GM19463 (cell line): ENCODE measurements at regions not wholly inside any gene's neighbourhood (a gene's known extent, or its start where the extent isn't known, plus 50 kb on each side); places are given as distances from the start of the nearest gene placed in this dataset.
"Not testable (repeated sequence)": the region's sequence is repeated elsewhere in the genome, so short reads cannot be mapped to it uniquely, and the experiment has no call there.

Experiments used
- ATAC-seq: cut with Tn5 transposase; IDR thresholded peaks from one replicate; pipeline ENCODE4 v1.9.1; 2021; ENCODE audit warnings: mild to moderate bottlenecking, moderate library complexity; ENCODE audit not compliant: unreplicated experiment

DNA sequence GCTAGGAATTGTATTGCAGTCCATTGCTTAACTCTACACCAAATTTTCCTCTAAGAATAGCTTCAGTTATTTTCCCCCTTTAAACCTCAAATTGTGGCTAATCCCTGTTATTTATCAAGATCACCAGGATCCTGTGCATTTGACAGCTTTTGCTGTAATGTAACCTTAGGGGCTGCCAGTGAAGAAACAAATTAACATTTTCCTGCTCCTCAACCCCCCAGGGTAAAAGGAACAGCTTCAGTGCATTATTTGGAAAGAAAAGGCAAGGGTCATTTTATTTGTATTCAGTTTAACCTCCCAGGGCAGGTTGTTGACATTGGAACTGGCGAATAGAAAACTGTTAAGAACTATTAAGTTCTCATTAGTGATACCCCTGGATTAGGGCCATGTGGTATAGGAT is 57.0 kb downstream of the PCDH20 start:
- ATAC-seq = no peak

DNA sequence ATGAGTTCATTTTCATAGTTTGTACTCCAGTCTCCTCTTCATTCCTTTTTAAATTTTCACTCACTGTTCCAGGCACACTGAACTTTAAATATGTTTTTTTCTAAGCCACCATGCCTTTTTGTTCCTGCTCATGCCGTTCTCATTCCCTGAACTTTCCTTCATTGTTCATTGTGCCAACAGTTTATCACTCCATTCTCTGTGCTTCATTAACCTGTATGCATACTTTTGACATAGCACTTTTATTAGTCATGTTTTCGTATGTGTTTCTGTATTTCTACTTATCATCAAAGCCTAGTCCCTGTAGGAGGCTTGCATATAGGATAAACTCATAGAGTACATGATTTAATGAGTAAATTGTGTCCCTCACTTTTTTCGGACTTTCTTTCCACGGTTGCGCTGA is 65.3 kb downstream of the PCDH20 start:
- ATAC-seq = no peak

DNA sequence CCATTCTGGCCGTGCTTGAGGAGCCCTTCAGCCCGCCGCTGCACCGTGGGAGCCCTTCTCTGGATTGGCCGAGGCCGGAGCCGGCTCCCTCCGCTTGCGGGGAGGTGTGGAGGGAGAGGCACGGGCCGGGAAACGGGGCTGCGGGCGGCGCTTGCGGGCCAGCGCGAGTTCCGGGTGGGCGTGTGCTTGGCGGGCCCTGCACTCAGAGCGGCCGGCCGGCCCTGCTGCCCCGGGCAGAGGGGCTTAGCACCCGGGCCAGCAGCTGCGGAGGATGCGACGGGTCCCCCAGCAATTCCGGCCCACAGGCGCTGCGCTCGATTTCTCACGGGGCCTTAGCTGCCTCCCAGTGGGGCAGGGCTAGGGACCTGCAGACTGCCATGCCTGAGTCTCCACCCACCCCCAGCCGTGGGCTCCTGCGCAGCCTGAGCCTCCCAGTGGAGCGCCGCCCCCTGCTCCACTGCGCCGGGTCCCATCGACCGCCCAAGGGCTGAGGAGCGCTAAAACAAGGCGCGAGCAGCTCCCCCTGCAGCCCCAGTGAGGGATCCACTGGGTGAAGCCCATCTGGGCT is 76.5 kb downstream of the PCDH20 start:
- ATAC-seq = no peak

DNA sequence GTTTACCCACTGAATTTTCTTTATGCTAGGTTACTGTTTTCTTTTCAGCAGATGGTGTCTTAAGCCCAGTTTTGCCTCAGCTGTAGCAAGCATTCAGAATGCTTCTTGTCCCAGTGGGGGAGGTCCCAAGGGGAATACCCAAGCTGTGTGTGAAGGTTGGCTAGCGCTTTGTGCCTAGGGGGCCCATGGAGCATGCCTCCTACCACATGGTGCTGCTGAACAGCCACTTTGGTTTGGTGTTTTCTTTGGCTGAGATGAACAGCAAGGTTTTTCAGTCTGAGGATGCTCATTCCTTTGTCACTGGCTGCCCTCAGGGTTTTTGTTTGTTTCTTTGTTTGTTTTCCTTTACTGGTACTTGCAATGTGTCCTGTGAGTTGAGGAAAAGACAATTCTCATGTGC is 99.0 kb downstream of the PCDH20 start:
- ATAC-seq = no peak

DNA sequence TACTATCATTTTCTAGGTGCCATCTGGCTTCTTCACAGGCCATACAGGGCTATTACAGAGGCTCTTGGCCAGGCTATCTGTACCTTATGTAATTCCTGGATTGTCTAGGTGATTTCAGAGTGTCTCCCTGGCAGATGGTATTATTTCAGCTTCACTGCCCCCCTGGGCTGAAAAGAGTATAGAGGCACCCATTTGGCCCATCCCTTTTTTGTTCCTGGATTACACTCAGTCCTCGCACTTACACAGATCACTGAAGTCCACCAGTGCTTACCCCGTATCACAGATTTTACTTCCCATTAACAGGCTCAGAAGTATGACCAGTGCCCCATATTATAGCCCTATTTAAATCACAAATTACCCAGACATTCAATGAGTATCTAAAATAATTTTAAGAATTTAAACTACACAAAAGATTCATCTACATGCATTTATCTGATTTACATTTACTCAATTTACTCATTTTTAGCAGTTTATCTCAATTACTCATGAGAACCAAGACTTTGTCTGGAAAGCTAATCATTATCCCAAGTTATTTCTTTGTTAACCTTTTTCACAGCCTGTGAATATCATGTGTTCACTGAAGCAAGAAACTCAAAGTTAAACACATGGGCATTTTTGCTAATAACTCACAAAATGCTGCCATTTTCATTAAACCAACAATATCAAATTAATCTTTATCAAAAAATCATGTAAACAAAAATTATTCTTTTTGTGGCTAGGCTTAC is 121.0 kb downstream of the PCDH20 start:
- no peak for ATAC-seq

DNA sequence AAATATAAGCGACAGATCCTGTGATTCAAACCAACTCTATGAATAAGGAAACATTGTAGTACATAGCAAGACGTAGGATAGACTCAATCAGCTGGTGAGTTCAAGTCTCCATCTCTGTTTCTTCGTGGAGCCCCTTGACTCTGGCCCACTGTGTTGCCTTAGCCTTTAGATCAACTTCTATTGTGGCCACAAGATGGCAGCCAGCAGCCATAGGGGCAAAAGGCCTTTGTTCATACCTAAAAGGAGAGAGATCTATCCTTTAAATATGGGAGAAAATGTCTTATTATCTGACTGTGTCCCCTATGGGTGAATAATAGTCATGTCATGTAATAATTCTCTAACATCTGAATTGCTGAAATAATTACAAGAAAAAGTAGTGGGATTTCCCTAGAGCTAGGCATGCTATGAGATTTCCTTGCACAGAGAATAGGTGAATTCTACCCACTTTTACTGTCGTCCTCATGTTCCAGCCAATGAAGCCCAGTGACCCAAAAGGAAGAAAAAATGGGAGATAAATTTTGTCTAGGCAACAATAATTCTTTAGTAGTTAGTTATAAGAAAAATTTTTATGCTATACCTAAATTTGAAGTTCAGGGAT is 129.4 kb downstream of the PCDH20 start:
- ATAC-seq = no peak

DNA sequence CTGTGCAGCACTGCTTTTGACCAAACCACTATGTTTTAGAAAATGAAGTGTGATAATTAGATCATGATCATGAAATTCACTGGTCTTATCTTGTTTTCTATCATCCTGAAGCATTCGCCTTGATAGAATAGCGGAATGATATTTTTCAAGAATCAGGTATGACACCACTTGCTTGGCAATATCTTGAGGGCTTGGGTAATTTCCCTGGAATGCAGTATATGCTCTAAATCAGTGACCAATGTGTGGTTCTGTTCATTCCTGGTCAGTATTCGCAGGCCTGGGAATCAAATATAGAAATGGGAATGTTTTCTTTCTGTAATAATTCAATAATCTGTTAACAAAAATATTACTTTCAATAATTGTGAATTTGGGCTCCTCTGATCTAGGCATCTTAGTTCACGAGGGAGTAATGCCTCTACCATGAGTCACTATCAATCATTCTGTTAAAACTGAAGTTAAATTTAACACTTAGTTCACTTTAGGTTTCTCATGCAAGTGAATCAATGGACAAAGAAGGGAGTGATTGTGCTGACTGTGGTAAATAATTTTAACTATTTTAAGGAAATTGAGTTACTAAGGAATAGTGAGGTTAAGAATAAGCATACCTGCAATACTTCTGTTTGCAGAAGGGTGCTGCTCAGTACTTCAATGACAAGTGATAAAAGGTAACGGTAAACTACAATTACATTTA is 137.9 kb downstream of the PCDH20 start:
- ATAC-seq = no peak

DNA sequence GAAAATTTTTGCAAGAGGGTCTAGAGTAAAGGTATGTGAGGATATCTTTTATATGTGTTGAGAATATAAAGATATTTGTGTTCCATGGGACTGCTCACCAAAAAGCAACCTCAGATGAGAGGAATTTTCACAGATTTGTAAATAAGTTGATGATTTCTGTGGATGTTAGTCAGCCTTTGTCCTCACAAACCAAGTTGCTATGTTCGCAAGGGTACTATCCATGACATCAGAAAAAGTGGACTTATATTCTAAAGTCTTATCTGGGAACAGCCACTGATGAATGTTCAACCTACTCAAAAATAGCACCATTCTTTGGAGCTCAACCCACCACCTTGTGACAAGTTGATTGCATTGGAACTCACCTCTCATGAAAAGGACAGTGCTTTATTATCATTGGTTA is 138.6 kb downstream of the PCDH20 start:
- no peak for ATAC-seq

DNA sequence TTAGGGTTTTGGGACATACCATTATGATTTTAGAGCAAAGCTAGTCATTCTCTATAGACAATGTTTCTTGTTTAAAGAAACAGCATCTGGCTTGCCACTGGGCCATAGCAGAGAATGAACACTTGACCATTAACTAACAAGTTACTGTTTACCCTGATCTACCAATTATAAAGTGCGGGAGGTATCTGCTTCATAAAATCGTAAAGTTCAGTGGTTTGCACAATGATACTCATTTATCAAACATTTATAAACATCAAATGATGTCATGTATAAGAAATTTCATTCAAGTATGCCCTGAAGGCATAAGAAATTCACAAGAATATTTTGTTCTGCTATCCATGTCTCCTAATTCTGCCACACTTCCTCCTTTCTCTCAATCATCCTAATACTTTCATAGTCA is 139.2 kb downstream of the PCDH20 start:
- ATAC-seq = no peak

DNA sequence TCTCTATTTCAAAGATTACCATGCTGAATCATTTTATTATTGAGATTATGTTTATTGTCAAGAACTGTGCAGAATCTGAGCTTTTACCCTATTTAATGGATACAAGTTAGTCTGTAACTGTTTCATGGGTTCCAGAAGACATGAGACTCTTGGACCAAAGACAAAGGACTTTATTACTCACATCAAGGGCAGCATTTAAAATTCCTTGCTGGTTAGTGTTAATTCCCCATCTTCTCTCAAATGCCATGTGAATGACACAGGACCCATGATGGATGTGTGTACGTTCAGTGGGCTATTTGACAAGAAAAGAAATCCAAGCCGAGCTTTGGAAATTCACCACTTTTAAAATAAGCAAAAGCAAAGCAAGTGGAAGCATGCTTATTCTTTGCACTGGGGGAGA is 139.9 kb downstream of the PCDH20 start:
- no peak for ATAC-seq

DNA sequence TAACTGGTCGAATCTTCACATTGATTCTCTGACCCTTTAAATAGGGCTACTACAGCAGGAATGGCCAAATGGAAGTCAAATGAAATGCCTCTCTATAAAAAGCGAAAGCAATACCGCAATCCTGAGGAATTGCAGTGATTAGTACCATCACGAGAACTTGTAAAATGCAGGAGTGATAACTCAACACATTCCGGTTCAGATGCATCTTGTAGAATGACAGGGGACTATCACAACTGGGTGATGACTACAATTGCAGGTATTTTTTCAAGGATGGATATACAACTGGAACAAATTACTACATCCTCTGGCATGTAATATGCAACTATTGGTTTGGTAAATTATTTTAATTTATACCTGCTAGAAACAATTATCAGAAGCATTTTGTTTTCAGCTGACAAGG is 140.4 kb downstream of the PCDH20 start:
- no peak for ATAC-seq

DNA sequence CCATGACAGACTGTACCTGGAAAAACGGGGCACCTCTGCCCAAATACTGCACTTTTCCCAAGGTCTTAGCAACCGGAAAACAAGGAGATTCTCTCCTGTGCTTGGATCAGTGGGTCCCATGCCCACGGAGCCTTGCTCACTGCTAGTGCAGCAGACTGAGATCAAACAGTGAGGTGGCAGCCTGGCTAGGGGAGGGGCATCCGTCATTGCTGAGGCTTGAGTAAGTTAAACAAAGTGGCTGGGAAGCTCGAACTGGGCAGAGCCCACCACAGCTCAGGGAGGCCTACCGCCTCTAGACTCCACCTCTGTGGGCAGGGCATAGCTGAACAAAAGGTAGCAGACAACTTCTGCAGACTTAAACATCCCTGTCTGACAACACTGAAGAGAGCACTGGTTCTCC is 148.8 kb downstream of the PCDH20 start:
- ATAC-seq = not testable (repeated sequence)

DNA sequence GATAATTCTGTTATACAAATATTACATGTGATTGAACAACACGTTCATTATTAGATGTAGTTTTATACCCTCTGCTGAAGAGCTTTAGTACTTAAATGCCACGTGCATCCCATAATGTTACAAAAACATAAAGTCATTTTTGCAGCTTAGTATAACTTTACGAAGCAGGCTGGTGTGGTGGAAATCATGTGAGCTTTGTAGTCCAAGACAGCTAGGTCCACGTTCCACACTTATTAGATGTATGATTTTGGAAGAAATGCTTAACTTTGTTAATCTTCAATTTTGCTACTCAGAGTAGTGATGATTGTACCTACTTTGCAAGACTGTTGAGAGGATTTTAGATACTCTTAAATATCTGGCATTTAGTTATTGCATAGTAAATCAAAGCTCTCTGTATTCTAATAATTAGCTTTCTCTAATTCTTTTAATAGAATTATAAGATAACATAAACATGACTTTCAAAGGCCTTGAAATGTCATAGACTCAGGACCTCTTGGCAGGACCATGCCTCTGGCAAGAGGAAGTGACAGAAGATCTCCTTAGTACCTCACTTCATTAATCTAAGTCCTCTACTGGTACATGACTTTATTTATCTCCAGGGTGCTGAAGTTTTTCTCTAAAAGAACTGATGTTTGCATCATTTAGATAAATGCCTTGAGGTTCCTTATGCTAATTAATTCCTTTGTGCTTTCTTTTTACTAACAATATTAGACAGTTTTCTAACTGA is 153.7 kb downstream of the PCDH20 start:
- no peak for ATAC-seq

DNA sequence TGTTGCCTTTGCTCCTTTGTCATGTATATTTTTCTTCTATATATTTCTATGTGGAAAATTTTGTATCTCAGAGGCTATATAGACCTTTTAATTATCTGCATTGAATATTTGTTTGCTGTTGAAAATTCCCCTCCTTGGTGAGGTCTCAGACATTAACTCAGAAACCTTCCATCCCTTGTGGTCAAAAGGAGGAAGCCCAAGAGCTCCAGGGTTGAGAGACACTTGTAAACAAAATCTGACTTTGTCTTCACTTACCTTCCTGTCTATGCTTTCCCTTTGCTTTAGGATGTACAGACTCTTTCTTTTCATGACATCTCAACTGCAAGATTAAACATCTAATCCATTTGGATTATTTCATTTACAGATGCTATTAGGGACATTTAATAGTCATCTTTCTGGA is 157.5 kb downstream of the PCDH20 start:
- ATAC-seq = no peak

DNA sequence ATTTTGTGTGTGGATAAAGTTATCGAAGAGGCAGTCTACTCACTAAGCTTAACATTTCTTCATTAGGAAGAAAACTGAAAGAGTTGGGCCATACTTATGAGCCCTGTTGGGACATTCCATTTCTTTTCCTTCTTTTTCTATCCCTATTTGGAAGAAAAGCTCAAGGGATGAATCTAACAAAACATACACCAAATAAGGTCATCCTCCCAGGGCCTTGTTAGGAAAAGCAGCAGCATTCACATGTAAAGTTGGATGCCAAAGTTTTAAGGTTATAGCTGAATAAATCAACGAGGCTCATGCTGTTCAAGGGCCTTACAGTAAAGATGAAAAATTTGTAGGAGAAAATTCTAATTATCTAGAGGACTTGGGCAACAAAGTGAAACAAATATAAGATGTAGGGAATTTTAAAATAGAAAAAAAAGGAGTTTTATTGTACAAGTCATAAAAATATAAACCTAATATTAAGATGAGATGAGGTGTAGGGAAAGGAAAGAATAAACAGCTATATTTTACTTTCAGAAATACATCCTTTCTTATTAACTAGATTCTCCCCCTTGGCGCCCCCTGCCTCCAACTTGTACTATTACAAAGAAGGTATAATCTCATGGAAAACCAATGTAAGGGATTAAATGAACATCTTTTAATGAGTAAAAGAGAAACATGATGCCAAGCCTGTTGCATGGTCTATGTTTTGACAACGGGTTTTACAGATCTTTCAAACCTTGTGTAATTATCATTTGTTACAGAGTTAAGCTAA is 160.4 kb downstream of the PCDH20 start:
- no peak for ATAC-seq

DNA sequence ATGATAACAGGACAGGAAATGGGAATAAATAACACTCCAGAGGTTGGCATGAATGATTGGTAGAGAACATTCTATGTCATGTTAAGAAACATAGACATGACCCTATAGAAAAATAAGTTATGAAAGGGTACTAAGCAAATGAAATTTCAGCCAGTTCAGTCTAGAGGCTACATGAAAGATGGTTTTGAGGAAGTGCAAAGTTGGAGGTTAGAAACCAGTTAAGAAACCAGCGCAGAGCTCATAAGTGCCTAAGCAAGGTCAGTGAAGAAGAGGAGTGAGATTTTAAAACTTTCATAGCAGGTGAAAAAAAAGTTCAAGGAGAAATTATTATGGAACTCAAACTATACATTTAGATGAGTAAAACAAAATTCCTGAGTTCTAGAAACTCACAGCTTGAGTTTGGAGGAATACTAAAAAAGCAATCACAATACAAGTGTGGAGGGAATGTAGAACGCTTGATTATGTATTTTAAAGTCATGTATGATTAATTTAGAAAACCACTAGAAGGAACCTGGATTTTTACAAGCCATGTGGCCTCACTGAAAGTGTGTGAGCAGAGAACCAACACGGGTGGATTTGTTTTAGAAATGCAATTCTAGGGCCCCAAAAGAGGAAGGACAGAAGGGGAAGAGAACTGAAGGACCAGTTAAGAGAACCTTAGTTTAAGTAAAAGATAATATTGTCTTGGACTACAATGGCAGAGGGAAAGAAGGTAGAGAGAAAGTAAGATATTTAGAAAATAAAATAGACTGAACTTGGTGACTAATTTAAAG is 162.4 kb downstream of the PCDH20 start:
- peak; percentile 49 for ATAC-seq

DNA sequence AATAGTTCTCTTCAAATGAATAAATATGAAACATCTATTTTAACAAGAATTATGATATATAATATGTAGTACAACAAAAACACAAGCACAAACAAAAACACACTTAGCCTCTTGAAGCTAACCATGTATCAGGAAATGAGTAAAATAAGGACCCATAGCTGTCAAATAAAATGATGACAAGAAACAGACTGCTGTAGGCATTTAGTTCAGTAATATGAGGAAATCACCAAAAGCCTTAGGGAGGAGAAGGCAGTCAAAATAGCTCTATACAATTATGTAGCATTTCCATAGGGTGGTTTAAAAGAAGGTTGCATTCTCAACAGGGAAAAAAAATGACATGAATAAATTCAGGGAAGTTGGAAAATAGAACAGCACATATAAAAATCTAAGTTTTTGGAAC is 163.4 kb downstream of the PCDH20 start:
- ATAC-seq = no peak

DNA sequence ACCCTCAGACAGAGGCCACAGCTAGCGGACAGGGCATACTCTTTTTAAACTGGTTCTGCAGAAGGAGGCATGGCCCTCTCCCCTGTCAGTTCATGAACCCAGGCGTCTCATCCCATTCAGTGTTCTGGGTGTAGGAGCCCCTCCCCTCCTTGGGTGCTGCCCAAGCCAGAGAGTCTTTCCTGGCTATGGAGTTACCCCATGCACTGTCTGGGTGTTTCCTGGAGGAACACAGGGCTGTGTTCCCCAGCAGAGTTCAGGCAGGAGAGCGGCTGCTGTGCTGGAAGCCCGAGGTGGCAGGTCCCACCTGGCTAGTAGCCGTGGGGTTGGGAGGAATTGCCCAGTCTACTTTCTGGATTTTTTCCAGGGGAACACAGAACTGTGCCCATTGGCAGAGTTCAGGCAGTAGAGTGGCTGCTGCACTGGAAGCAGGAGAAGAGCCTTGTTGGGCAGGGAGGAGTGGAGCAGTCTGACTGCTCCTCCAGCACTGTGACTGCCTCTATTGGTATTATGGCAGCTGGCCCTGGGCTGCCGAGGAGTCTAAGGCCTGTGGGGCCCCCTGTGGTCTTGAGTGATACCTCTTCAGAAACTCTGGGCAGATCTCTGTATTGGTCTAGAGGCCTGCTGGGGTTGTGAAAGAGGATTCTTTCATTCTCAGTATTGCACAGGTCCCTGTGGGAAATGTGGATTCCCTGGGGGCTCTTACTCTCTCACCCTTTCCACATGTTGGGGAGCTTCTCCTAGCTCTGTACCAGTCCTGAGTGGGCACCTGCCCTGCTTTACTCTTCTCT is 168.3 kb downstream of the PCDH20 start:
- ATAC-seq = peak; percentile 93

DNA sequence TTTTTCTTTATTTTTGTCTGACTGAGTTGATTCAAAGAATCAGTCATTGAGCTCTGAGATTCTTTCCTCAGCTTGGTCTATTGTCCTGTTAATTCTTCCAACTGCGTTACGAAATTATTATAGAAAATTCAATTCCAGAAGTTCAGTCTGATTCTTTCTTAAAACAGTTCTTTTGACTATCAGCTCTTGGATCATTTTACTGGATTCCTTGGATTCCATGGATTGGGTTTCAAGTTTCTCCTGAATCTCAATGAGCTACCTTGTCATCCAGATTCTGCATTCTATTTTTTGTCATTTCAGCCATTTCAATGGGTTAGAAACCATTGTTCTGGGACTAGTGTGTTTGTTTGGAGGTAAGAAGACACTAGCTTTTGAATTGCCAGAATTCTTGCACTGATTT is 169.3 kb downstream of the PCDH20 start:
- no peak for ATAC-seq
